Keratinocyte (primary cell): ENCODE measurements at regions not wholly inside any gene's neighbourhood (a gene's known extent, or its start where the extent isn't known, plus 50 kb on each side); places are given as distances from the start of the nearest gene placed in this dataset.

ENCODE experiments used
- DNase-seq: peaks from one replicate; pipeline ENCODE4 v3.0.0-alpha.2; 2011; ENCODE audit warnings: low read depth, missing footprints, low spot score
- FAIRE-seq: peaks from 2 replicates; lab custom pipeline; 2011; peaks lifted over from hg19 to GRCh38; lab: Jason Lieb, UNC
- H2AFZ ChIP-seq: 2 replicates; pipeline ENCODE4 v1.6.0; 2012; ENCODE audit warnings: low read length, control low read depth, inconsistent platforms; ENCODE audit not compliant: control insufficient read depth
- H3K27ac ChIP-seq: 2 replicates; pipeline ENCODE4 v1.5.1; 2011; ENCODE audit warnings: low read length; ENCODE audit not compliant: control insufficient read depth, insufficient read depth
- H3K27me3 ChIP-seq: 3 replicates; pipeline ENCODE4 v1.6.0; 2011; ENCODE audit warnings: low read length; ENCODE audit not compliant: control insufficient read depth, insufficient read depth; ENCODE audit errors: extremely low read depth
- H3K36me3 ChIP-seq, 2 experiments: 2 replicates in 1 of 2; 3 replicates in 1 of 2; pipeline ENCODE4 v1.5.1; 2011; ENCODE audit warnings: low read length in 2 of 2, mild to moderate bottlenecking in 1 of 2; ENCODE audit not compliant: control insufficient read depth in 2 of 2, insufficient read depth in 2 of 2; ENCODE audit errors: extremely low read depth in 1 of 2
- H3K4me1 ChIP-seq: 3 replicates; pipeline ENCODE4 v1.5.1; 2011; ENCODE audit warnings: low read length; ENCODE audit not compliant: control insufficient read depth, insufficient read depth; ENCODE audit errors: extremely low read depth
- H3K4me2 ChIP-seq: 3 replicates; pipeline ENCODE4 v1.6.0; 2011; ENCODE audit warnings: low read depth, low read length; ENCODE audit not compliant: control insufficient read depth, insufficient read depth; ENCODE audit errors: extremely low read depth
- H3K4me3 ChIP-seq, 3 experiments: fragments of 200-600 bp in 1 of 3; sonication (generic) in 1 of 3; 2 replicates in 2 of 3; 3 replicates in 1 of 3; pipeline ENCODE4 v1.5.1; 2011 to 2016; ENCODE audit warnings: low read length in 3 of 3, mild to moderate bottlenecking in 3 of 3, control low read depth in 2 of 3, inconsistent platforms in 1 of 3, low read depth in 1 of 3, mixed read lengths in 1 of 3, mixed run types in 1 of 3, moderate library complexity in 1 of 3; ENCODE audit not compliant: control insufficient read depth in 2 of 3, insufficient read depth in 2 of 3; ENCODE audit errors: extremely low read depth in 1 of 3
- H3K79me2 ChIP-seq: 2 replicates; pipeline ENCODE4 v1.6.0; 2012; ENCODE audit warnings: low read length; ENCODE audit not compliant: control insufficient read depth, insufficient read depth
- H3K9ac ChIP-seq: 3 replicates; pipeline ENCODE4 v1.6.0; 2011; ENCODE audit warnings: low read length; ENCODE audit not compliant: control insufficient read depth, insufficient read depth; ENCODE audit errors: extremely low read depth
- H3K9me1 ChIP-seq: 3 replicates; pipeline ENCODE4 v1.6.0; 2011; ENCODE audit warnings: low read length; ENCODE audit not compliant: control insufficient read depth, insufficient read depth; ENCODE audit errors: extremely low read depth
- H3K9me3 ChIP-seq: 2 replicates; pipeline ENCODE4 v1.5.1; 2012; ENCODE audit warnings: low read depth, low read length; ENCODE audit not compliant: control insufficient read depth
- H4K20me1 ChIP-seq: 3 replicates; pipeline ENCODE4 v1.6.0; 2011; ENCODE audit warnings: low read length; ENCODE audit not compliant: control insufficient read depth, insufficient read depth; ENCODE audit errors: extremely low read depth
- EZH2 ChIP-seq: IDR thresholded peaks from one replicate; pipeline ENCODE4 v1.6.1; 2012; ENCODE audit warnings: inconsistent platforms, mild to moderate bottlenecking, low read length, moderate library complexity
- dilution Hi-C: fragments of 300-500 bp; cut with MboI; formaldehyde crosslinking; loops from one replicate; pipeline ENCODE4 v1.7.0; 2020; ENCODE audit warnings: low sequenced_read_pairs; ENCODE audit not compliant: extremely low pct_ligation_motif_present
- TF ChIP-seq, protein P1 (sequence below), 3 experiments: IDR thresholded peaks in 1 of 3; conservative IDR thresholded peaks in 1 of 3; optimal IDR thresholded peaks in 1 of 3; 2 replicates in 2 of 3; 3 replicates in 1 of 3; pipeline versions ENCODE3 to v1.5.1; 2011; ENCODE audit warnings: low read length in 3 of 3, mild to moderate bottlenecking in 3 of 3, moderate library complexity in 2 of 3, control low read depth in 1 of 3, inconsistent platforms in 1 of 3; ENCODE audit not compliant: insufficient read depth in 2 of 3; ENCODE audit errors: extremely low read depth in 1 of 3

DNA sequence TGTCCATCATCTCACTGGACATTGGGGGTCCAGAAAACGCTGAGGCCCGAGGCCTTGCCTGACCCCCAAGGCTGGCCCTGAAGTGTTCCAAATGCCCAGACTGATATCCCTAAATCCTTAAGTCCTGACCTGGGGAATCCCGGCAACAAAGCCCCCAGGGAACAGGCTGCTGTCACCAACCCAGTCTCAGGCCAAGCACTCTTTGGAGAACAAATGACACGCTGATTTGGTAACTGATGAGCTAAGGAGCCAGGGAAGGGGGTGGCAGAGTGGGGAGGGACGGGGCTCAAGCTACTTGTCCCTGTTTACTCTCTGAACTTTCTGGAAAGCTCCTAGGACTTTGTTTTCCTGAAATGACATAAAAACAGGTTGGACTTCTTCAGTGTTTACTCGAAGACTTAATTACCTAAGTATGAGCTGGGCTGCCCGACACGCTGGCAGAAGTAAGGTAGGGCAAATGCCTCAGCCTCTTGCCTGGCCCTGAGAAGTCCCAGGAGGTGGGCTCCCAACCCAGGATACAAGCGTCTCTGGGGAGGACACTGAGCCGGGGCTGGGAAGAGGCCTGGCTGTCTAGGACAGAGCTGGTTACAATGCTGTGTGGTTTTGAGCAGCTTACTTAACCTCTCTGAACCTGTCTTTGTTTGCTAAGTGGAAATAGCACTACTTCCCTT is 105.5 kb upstream of the GLI2 start:
- H3K4me2 ChIP-seq: no peak overlapping the region
- dilution Hi-C loops: no loop called here
- DNase-seq: no peak
- H4K20me1 ChIP-seq: no peaks in the 10 kb centered on the region
- H2AFZ ChIP-seq: no peak overlapping the region
- no peak overlapping the region for H3K4me3 ChIP-seq
- peaks cover 3% of the 10 kb centered on the region for H3K27me3 ChIP-seq
- FAIRE-seq: no peak
- no peaks in the 10 kb centered on the region for H3K9me3 ChIP-seq
- no peak overlapping the region for H3K9ac ChIP-seq
- H3K79me2 ChIP-seq: no peaks in the 10 kb centered on the region
- no peaks in the 10 kb centered on the region for H3K9me1 ChIP-seq
- H3K4me1 ChIP-seq: peaks cover 9% of the 10 kb centered on the region
- H3K36me3 ChIP-seq: no peaks in the 10 kb centered on the region
- no peak overlapping the region for H3K27ac ChIP-seq
- TF ChIP-seq, protein P1, sequence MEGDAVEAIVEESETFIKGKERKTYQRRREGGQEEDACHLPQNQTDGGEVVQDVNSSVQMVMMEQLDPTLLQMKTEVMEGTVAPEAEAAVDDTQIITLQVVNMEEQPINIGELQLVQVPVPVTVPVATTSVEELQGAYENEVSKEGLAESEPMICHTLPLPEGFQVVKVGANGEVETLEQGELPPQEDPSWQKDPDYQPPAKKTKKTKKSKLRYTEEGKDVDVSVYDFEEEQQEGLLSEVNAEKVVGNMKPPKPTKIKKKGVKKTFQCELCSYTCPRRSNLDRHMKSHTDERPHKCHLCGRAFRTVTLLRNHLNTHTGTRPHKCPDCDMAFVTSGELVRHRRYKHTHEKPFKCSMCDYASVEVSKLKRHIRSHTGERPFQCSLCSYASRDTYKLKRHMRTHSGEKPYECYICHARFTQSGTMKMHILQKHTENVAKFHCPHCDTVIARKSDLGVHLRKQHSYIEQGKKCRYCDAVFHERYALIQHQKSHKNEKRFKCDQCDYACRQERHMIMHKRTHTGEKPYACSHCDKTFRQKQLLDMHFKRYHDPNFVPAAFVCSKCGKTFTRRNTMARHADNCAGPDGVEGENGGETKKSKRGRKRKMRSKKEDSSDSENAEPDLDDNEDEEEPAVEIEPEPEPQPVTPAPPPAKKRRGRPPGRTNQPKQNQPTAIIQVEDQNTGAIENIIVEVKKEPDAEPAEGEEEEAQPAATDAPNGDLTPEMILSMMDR (optimal IDR thresholded peaks at IDR 0.05 in 1 of 3, IDR thresholded peaks at IDR 0.05 in 1 of 3, conservative IDR thresholded peaks at IDR 0.05 in 1 of 3; ENCODE audit: extremely low read depth in 1 of 3, insufficient read depth in 2 of 3, low read length in 3 of 3): no peak
- TF ChIP-seq EZH2: no peak

DNA sequence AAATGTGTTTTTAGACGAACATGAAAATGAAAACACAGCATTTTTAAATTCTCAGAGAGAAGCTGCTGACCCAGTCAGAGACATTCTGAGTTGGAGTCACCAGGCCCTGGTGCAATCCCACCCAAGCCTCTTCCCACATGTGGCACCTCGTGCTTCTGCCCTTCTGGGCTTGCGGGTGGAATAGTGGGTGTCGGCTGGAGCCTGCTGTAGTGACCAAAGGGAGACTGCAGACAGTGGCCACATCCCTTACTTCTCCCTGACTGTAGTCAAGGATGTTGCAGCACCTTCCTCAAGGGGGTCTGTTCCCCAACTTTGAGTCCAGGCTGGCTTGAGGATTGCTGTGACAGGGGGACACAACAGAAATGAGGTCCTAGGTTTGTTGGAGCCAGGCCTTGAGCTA is 104.4 kb upstream of the GLI2 start:
- no peak for DNase-seq
- Histone ChIP-seq H3K4me2 (no peak overlapping the region), H3K4me1 (peaks cover 9% of the 10 kb centered on the region), H4K20me1 (no peaks in the 10 kb centered on the region), H3K27ac (no peak overlapping the region), H3K9me3 (no peaks in the 10 kb centered on the region), H3K36me3 (no peaks in the 10 kb centered on the region), H3K9me1 (no peaks in the 10 kb centered on the region), H3K79me2 (no peaks in the 10 kb centered on the region), H3K4me3 (no peak overlapping the region), H3K27me3 (peaks cover 3% of the 10 kb centered on the region), H3K9ac (no peak overlapping the region), H2AFZ (peak overlapping the region; percentile 27)
- FAIRE-seq: no peak
- TF ChIP-seq, protein P1 (optimal IDR thresholded peaks at IDR 0.05 in 1 of 3, IDR thresholded peaks at IDR 0.05 in 1 of 3, conservative IDR thresholded peaks at IDR 0.05 in 1 of 3; ENCODE audit: extremely low read depth in 1 of 3, insufficient read depth in 2 of 3, low read length in 3 of 3): no peak
- TF ChIP-seq EZH2: no peak
- dilution Hi-C loops: no loop called here
